DND-41 (cell line): ENCODE measurements at regions not wholly inside any gene's neighbourhood (a gene's known extent, or its start where the extent isn't known, plus 50 kb on each side); places are given as distances from the start of the nearest gene placed in this dataset.

Experiments used
- ATAC-seq: fragments of 200-7000 bp; cut with Tn5 transposase; 3 replicates; pipeline ENCODE4 v1.9.1; 2021; ENCODE audit warnings: low read depth; ENCODE audit not compliant: insufficient read depth
- DNase-seq: peaks from one replicate; pipeline ENCODE4 v3.0.0-alpha.2; 2020
- H2AFZ ChIP-seq: 2 replicates; pipeline ENCODE4 v1.6.0; 2012; ENCODE audit warnings: low read depth, low read length
- H3K27ac ChIP-seq: 2 replicates; pipeline ENCODE4 v1.5.1; 2012; ENCODE audit warnings: low read length, inconsistent platforms
- H3K27me3 ChIP-seq: fragments of 200-600 bp; sonication (generic); 2 replicates; pipeline ENCODE4 v1.6.0; 2012; ENCODE audit warnings: low read length, mild to moderate bottlenecking, inconsistent platforms; ENCODE audit not compliant: insufficient read depth, poor library complexity
- H3K36me3 ChIP-seq: 2 replicates; pipeline ENCODE4 v1.5.1; 2012; ENCODE audit warnings: low read length, inconsistent platforms; ENCODE audit not compliant: insufficient read depth
- H3K4me1 ChIP-seq: 2 replicates; pipeline ENCODE4 v1.5.1; 2012; ENCODE audit warnings: mild to moderate bottlenecking, low read length; ENCODE audit not compliant: insufficient read depth
- H3K4me2 ChIP-seq: 2 replicates; pipeline ENCODE4 v1.6.0; 2012; ENCODE audit warnings: mild to moderate bottlenecking, moderate library complexity, low read length, inconsistent platforms; ENCODE audit not compliant: insufficient read depth
- H3K4me3 ChIP-seq, 2 experiments: fragments of 200-600 bp in 1 of 2; shearing (Covaris generic) in 1 of 2; 2 replicates each; pipeline ENCODE4 v1.5.1; 2012 to 2016; ENCODE audit warnings: inconsistent platforms in 2 of 2, low read length in 2 of 2, mild to moderate bottlenecking in 2 of 2, low read depth in 1 of 2, moderate library complexity in 1 of 2
- H3K79me2 ChIP-seq: 2 replicates; pipeline ENCODE4 v1.6.0; 2012; ENCODE audit warnings: low read length, inconsistent platforms; ENCODE audit not compliant: insufficient read depth
- H3K9ac ChIP-seq: 2 replicates; pipeline ENCODE4 v1.6.0; 2012; ENCODE audit warnings: low read depth, mild to moderate bottlenecking, inconsistent platforms, low read length, moderate library complexity
- H3K9me3 ChIP-seq: 2 replicates; pipeline ENCODE4 v1.5.1; 2012; ENCODE audit warnings: low read length, moderate library complexity, mild to moderate bottlenecking, inconsistent platforms; ENCODE audit not compliant: insufficient read depth, severe bottlenecking
- H4K20me1 ChIP-seq: 2 replicates; pipeline ENCODE4 v1.6.0; 2012; ENCODE audit warnings: low read length; ENCODE audit not compliant: insufficient read depth
- EZH2 ChIP-seq: IDR thresholded peaks from 3 replicates; pipeline ENCODE4 v1.6.1; 2012; ENCODE audit warnings: borderline replicate concordance, low read depth, mild to moderate bottlenecking, moderate library complexity, low read length, inconsistent platforms; ENCODE audit not compliant: severe bottlenecking
- TF ChIP-seq, protein P1 (sequence below): IDR thresholded peaks from 2 replicates; pipeline ENCODE4 v1.5.1; 2012; ENCODE audit warnings: borderline replicate concordance, low read length, moderate library complexity, mild to moderate bottlenecking; ENCODE audit not compliant: poor library complexity, severe bottlenecking; ENCODE audit errors: extremely low read depth

DNA sequence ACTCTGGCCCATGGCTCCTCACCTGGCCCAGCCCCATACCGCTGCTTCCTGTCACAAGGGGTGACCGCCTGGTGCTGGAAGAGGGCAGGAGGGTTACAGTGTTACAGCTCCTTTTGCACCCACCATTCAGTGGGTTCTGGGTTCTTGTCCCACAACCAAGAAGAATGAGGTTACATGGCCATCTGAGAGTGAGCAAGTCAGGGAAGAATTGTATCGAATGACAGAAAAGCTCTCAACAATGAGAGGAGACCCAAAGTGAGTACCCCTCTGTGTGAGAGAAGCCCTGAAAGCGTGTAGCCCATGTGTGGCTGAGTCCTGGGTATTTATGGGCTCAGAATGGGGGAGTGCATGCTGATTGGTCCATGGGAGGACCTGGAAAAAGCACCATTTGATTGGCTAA is 888.5 kb downstream of the ADGRL2 start:
- no peak overlapping the region for H3K9ac ChIP-seq
- no peak overlapping the region for H3K4me2 ChIP-seq
- H4K20me1 ChIP-seq: no peaks in the 10 kb centered on the region
- no peak overlapping the region for H2AFZ ChIP-seq
- no peaks in the 10 kb centered on the region for H3K4me1 ChIP-seq
- peaks cover 10% of the 10 kb centered on the region for H3K9me3 ChIP-seq
- no peaks in the 10 kb centered on the region for H3K36me3 ChIP-seq
- H3K79me2 ChIP-seq: no peaks in the 10 kb centered on the region
- H3K4me3 ChIP-seq: no peak overlapping the region
- ATAC-seq (no peak), DNase-seq (no peak)
- H3K27me3 ChIP-seq: no peaks in the 10 kb centered on the region
- no peak overlapping the region for H3K27ac ChIP-seq
- TF ChIP-seq EZH2: no peak
- TF ChIP-seq, protein P1, sequence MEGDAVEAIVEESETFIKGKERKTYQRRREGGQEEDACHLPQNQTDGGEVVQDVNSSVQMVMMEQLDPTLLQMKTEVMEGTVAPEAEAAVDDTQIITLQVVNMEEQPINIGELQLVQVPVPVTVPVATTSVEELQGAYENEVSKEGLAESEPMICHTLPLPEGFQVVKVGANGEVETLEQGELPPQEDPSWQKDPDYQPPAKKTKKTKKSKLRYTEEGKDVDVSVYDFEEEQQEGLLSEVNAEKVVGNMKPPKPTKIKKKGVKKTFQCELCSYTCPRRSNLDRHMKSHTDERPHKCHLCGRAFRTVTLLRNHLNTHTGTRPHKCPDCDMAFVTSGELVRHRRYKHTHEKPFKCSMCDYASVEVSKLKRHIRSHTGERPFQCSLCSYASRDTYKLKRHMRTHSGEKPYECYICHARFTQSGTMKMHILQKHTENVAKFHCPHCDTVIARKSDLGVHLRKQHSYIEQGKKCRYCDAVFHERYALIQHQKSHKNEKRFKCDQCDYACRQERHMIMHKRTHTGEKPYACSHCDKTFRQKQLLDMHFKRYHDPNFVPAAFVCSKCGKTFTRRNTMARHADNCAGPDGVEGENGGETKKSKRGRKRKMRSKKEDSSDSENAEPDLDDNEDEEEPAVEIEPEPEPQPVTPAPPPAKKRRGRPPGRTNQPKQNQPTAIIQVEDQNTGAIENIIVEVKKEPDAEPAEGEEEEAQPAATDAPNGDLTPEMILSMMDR: no peak

DNA sequence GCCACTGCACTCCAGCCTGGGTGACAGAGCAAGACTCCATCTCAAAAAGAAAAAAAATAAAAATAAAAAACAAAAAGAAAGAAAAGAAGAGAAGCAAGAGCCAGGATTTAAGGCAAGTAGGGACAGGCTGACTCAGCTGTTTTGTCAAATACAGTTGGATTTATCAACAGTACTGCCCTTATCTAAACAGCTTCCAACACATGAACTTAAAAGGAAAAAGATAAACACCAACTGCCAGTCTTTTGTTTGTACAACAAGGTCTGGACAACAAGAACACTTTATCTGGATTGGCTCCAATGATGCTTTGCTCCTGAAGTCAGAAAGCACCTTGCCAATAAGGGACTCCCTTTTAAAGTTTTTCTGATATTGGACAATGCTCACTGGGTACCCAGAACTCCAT is 886.0 kb downstream of the ADGRL2 start:
- DNase-seq (no peak), ATAC-seq (no peak)
- Histone ChIP-seq H3K36me3 (no peaks in the 10 kb centered on the region), H3K4me2 (no peak overlapping the region), H4K20me1 (no peaks in the 10 kb centered on the region), H3K4me3 (no peak overlapping the region), H3K9ac (no peak overlapping the region), H3K27me3 (no peaks in the 10 kb centered on the region), H3K9me3 (peaks cover 10% of the 10 kb centered on the region), H3K79me2 (no peaks in the 10 kb centered on the region), H3K27ac (no peak overlapping the region), H2AFZ (no peak overlapping the region), H3K4me1 (no peaks in the 10 kb centered on the region)
- TF ChIP-seq EZH2: no peak
- TF ChIP-seq, protein P1: no peak

DNA sequence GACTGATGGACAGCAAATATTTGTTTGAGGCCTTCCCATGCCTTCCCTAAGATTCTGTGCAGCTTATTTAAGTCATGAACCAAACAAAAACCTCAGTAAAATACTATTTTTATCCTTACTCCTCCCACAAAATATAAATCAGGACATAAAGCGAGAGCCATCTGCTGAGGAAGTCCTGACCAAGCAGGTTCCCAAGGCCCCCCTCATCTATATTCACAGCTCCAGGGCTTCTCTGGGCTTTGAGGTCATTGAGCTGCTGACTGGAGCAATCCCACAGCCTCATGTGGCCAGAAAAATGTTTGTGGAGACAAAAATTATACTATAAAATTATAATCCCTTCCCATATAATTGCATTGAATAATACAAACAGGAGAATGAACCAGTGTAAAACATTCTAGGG is 846.2 kb downstream of the ADGRL2 start:
- Histone ChIP-seq H3K79me2 (no peaks in the 10 kb centered on the region), H3K27ac (no peak overlapping the region), H3K27me3 (no peaks in the 10 kb centered on the region), H3K36me3 (no peaks in the 10 kb centered on the region), H2AFZ (no peak overlapping the region), H3K4me2 (no peak overlapping the region), H3K4me1 (no peaks in the 10 kb centered on the region), H3K9ac (no peak overlapping the region), H3K4me3 (no peak overlapping the region), H4K20me1 (no peaks in the 10 kb centered on the region), H3K9me3 (no peaks in the 10 kb centered on the region)
- DNase-seq (no peak), ATAC-seq (no peak)
- TF ChIP-seq, protein P1: no peak
- TF ChIP-seq EZH2: no peak

DNA sequence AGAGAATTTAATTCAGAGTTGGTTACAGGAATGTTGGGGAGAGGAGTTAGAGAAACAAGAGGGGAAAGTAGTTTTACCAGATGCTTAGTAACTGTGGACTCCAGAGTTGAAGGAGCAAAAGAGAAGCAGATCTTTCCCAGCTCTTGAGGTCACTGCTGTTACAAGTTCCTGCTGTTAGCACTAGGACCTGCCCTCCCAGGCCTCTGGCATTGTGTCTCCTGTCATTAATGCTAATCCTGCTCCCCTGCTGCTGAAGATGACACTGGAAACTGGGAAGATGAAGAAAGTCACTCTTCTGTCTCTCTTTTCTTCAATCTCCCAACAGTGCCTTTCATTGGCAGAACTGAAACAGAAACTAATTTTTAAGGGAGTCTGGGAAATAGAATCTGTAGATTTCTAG is 845.6 kb downstream of the ADGRL2 start:
- no peaks in the 10 kb centered on the region for H3K9me3 ChIP-seq
- no peaks in the 10 kb centered on the region for H3K4me1 ChIP-seq
- ATAC-seq (no peak), DNase-seq (no peak)
- no peak overlapping the region for H2AFZ ChIP-seq
- H4K20me1 ChIP-seq: no peaks in the 10 kb centered on the region
- no peaks in the 10 kb centered on the region for H3K27me3 ChIP-seq
- no peak overlapping the region for H3K27ac ChIP-seq
- no peak overlapping the region for H3K9ac ChIP-seq
- no peaks in the 10 kb centered on the region for H3K36me3 ChIP-seq
- TF ChIP-seq EZH2: no peak
- TF ChIP-seq, protein P1: no peak
- H3K79me2 ChIP-seq: no peaks in the 10 kb centered on the region
- no peak overlapping the region for H3K4me2 ChIP-seq
- no peak overlapping the region for H3K4me3 ChIP-seq
